ENCODE measurements at regions not wholly inside any gene's neighbourhood (a gene's known extent, or its start where the extent isn't known, plus 50 kb on each side); places are given as distances from the start of the nearest gene placed in this dataset.
A peak's percentile ranks its signal among the peaks of the same experiment; 100 is the strongest.

DNA sequence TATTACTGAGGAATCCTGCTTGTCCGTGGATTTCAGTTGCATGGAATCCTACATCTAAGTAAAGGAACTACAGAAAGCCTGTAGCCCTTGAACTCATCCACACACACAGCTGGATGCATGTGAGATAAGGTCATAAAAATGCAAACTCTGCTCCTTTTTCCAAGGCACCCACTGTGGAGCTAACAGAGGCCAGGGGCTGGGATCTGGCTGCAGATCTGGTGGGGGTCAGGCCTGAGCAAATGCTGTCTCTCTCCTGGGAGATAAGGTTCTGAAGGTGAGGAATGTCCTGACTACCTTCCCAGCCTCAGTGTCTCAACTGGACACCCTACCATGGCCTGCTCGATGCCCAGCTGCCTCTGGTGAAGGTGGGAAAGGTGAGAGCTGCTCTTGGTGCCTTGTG, 321.5 kb downstream of the LRFN2 start:
- no peak for DNase-seq

GRCh38 chr6:40263970-40264369, 323.2 kb downstream of the LRFN2 start:
- DNase-seq = no peak

DNA sequence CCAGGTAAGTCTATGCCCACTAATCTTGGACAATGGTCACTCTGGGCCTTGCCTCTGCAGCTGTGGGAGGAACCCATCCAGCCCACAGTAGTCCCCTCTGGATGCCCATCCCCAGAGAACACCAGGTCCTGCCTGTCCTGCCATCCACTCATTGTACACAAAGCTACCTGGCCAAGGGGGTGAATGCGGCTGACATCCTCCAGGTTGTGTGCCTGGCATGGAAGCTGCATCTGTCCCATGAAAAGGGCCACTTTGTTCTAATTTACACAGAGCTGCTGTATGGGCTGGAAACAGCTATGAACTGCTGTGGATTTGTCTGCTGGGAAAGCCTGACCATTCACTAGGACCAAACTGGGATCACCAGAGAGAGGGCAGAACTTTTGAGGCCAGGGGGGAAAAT, 324.8 kb downstream of the LRFN2 start:
- no peak for DNase-seq

DNA sequence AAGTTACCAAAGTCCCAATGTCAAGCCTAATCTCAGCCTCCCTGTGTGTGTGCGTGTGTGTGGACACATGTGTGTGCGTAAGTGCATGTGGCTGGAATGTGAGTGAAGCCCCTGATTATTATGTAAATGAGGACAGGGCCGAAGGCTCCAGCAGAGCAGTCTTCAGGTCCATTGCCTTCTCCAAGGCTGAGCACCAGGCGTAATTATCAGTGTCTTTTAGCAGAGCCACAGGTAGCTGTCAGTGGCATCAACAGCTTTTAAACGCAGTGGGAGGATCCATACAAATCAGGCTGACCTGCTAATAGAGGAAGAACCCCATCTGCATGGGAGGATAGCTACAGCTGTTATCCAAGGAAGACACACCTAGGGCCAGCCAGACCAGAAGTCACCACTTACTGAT, 324.3 kb upstream of the MOCS1 start:
- DNase-seq = no peak

DNA sequence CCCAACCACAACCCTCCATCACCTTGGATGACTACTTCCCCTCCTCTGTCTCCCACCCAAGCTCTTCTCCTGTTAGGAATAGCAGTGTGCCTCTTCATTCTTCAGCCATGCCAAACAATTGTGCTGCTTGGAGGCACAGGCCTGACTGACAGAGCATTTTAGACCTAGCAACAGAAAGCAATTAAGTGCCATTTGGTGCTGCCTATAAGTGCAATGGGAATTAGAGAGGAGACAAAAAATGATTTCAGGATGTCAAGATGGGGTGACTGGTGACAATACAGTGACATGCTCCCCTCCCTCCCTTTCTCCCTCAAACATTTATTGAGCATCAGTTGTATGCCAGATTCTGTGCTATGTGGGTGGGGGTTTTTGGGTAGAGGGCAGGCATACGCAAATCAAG, 322.6 kb upstream of the MOCS1 start:
- DNase-seq = no peak

DNA sequence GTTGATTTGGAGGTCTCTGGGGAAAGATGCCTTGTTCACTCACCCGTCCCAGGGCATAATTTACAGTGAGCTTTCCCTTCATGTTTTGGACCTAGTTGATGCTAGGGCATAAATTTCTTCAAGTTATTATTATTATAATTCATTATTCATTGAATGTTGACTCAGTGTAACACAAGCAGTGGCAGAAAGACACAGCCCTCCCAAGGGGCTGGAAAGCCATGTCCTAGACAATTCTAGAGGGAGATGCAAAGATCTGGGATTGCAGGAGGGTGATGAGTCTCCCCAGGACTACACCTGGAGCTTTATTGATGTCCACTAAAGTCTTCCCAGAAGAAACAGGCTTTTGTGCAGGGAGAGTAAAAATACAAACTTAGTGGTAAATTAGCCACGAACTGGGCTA, 322.0 kb upstream of the MOCS1 start:
- no peak for DNase-seq

DNA sequence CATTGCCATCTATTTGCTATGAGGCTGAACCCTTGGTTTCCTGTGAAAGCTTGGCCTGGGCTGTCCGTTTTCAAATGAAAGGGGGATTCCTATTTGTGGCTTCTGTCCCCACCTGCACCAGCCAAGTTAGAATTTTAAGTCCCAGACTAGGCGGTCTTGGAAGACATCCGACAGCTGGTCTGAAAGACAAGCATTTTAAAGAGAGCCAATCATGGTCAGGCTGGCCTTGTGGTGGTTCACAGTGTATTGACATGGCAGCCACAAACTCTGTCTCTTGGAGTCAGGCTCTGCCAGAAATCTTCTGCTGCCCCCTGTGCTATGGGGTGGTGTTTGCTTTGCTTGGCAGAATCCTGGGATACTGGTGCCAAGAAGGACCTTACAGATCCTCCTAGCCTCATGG, 319.2 kb upstream of the MOCS1 start:
- no peak for DNase-seq

DNA sequence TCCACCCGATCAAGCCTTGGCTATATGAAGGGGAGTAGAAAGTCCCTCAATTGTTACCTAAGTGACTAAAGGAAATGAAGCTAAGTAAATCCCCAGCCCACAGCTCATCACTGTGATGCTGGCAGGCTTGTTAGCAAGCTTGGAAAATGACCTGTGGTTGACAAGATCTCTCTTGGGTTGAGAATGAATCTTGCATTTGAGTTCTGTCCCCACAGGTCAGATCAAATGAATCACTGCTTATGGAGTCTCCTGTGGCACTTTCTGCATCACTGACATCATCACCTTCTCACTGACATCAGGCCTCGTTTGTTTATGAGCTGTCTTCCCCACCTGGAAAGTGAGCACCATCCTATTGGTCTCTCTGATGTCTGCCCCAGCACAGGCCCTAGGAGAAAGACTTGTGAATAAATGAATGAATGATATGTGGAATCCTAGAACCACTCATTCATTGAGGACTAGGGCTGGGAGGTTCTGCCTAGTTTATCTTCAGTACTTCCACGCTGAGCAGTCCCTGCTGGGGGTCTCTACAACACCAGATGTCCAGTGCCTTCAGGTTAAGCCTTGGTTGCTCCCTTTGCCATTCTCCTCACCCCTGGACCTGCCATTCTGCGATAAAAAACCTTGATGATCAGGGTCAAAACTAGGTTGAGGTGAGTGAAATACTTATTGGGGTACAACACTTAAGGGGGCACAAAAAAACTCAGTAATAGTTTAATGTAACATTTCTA, 318.4 kb upstream of the MOCS1 start:
- DNase-seq = no peak

DNA sequence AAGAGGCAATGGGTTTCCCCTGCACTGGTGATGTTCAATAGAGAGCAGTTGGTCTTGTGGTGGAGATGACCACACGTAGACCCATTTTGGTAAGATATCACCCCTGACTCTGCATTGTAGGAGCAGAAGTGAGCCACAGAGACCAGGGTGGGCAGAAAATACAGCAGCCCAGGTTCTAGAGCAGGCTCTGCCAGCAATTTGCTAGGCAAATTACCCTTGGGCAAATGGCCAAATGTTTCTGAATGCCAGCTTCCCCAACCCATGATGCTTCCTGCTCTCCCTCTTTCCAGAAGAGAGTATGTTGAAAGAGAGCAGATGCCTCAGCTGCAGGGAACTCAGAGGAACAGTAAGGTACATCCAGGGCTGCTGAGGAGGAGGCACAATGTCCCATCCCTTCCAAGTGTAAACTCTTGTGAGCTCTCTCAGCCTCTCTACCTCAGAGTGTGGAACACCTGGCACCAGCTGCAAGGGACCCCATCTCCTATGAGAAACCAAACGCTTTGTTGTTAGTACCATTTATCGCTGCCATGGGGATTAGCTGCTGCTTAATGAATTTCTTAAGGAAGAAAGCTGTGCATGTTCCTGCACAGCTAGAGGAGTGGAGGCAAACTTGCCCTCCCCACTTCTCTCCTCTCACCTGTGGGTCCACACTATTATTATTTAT, 317.5 kb upstream of the MOCS1 start:
- DNase-seq = peak; percentile 24

GRCh38 chr6:40249935-40250334, 315.7 kb upstream of the MOCS1 start:
- DNase-seq = no peak

GRCh38 chr6:40247516-40248115, 313.4 kb upstream of the MOCS1 start:
- no peak for DNase-seq

- DNase-seq = no peak
Measured at GRCh38 chr6:40244699-40245098, 310.4 kb upstream of the MOCS1 start.

DNA sequence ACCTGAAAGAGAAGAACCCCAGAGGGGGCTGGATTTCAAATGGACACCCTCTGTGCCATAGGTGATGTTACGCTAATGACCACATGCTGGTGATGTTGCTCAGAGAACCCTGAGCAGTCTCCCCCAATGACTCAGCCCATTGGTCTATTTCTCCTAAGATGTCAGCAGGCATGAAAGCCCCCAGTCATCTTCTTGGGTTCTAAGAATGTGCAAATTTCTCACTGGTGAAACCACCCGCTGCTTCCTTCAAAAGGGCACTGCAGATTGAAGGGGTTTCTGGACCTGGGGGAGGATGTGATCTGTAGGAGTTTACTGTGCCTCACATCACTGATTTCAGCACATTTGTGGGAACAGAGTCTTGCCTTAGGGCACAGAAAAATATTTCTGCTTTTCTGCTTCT, 298.4 kb upstream of the MOCS1 start:
- DNase-seq = no peak

DNA sequence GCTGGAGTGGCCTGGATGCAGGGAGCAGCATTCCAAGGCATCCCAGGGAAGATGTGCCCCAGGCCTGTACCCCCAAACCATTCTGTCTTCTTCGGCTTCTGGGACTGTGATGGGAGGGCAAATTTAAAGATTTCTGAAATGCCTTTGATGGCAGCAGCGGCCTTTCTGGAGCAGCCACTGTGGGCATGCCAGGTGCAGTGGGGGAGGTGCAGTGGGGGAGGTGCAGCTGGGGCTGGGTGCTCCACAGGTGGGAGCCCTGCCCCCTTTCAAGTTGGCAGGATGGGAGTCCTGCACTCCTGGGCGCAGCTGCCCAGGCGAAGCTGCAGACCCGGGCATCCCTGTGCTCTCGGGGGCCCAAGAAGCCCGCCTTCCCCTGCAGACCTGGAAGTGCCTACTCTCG, 293.5 kb upstream of the MOCS1 start:
- no peak for DNase-seq

GRCh38 chr6:40222354-40222753, 288.1 kb upstream of the MOCS1 start:
- DNase-seq = no peak

GRCh38 chr6:40219799-40220198, 285.5 kb upstream of the MOCS1 start:
- no peak for DNase-seq

- no peak for DNase-seq
Measured at GRCh38 chr6:40210628-40211056, 276.4 kb upstream of the MOCS1 start.

GRCh38 chr6:40205801-40206200, 271.5 kb upstream of the MOCS1 start:
- DNase-seq = no peak

- DNase-seq = no peak
Measured at GRCh38 chr6:40205004-40205403, 270.7 kb upstream of the MOCS1 start.

DNA sequence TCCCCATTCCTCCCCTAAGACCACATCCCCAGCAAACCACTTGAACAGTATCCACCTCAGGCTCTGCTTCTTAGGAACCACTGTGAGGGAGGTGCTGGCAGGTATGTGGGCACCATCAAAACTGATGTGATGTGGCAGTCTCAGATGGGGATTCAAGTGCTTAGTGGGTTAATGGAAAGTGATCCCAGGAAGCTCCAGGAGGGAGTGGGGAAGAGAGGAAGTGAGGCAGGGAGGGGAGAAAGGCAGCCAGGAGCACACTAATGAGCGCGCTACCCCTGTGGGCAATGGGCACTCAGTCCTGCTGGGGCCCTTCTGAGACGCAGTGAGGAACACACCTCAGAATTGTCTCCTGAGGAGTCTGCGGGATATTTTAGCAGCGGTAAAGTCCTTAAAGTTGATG, 263.1 kb upstream of the MOCS1 start:
- no peak for DNase-seq

GRCh38 chr6:40196135-40196518, 261.9 kb upstream of the MOCS1 start:
- no peak for DNase-seq

DNA sequence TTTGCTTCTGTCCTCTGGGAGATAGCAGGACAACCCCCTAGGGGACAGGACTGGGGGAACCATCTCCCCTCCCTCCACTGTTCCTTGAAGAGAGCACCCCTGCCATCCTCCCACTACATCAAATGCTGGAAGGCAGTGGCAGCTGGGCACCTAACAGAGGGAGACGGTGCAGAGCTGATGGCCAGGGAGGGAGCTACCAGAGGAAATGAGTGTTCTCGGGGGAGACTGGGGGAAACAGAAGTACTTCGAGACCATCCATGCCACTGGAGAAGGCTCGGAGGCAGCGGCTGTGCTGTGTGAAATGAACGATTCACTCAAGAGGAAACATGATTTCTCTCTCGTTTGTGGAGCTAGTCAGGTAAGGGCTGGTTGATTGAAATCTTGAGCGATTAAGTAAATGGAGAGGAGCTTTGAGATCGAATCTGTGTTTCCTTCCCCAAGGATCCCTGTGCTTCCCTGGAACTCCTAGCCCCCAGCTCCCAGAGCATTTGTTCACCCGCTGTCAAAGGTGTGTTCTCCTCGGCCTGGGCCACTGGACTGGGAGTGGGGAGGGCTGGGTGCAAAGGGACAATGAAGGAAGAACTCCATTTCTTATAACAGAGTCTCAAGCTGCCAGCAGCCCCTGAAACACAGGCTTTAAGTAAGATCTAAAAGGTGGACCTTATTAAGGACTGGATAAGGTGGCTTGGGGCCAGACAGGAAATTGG, 261.3 kb upstream of the MOCS1 start:
- DNase-seq = no peak

DNA sequence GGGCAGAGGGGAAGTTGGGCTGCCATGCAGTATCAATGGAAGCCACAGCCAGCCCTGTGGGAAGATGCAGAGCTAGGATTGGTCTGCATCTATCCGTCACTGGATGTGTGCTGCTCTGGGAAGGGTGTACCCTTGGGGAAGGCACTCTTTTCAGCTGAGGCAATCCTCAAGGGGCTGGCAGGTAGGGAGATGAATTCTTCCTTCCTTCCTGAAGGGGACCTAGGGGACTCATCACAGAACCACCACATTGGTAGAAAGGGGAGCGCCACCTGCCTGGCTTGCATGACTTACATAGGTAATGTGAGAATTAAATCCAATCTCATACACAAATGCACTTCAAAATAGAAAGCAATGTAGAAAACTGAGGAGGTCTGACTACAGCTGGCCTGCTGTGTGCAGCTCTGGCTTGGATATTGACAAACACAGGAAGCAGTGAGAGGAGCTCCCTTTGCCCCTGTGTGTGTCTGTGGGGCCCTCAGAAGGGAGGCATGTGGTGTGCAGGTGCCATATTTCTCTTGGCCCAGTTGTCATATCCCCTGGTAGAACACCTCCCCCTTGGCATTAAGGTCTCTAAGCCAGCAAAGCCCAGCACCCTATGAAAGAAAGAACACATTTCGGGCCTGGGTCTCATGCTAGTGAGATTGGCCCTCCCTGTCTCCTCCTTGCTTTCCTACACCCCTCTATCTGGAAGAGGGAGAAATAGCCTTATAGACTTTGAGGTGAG, 260.3 kb upstream of the MOCS1 start:
- DNase-seq = no peak
